ENCODE measurements at regions not wholly inside any gene's neighbourhood (a gene's known extent, or its start where the extent isn't known, plus 50 kb on each side); places are given as distances from the start of the nearest gene placed in this dataset.

DNA sequence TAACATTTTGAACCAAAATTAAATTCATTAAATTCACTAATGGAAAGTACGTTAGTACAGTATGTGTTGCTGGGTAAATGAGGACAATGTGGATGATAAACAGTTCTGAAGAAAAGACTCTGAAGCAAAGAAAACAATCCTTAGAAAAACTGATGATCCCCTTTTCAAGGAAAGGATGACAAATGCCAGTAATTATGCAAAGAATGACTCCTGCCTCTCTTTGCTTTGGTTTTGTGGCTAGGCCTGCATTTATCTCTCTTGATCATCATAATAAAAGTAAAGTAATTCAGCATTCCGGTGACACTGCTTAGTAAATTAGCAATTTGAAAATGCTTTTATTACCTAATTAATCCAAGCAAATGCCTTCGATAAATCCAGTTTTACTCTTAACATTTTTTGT lies 652.2 kb upstream of the DIPK2B start:
- no peaks in the 10 kb centered on the region for H3K9me3 ChIP-seq
- no peaks in the 10 kb centered on the region for H3K36me3 ChIP-seq
- H3K27ac ChIP-seq, result no peak overlapping the region
- no peak overlapping the region for H3K4me3 ChIP-seq
- intact Hi-C loops (cut with DNase I; ENCODE audit: low total_unique reads), result no loop called here
- no peaks in the 10 kb centered on the region for H3K27me3 ChIP-seq
- no peaks in the 10 kb centered on the region for H3K4me1 ChIP-seq
- no peak for DNase-seq
- no peak for TF ChIP-seq CTCF (IDR thresholded peaks at IDR 0.05)
- TF ChIP-seq POLR2A (IDR thresholded peaks at IDR 0.05), result no peak

DNA sequence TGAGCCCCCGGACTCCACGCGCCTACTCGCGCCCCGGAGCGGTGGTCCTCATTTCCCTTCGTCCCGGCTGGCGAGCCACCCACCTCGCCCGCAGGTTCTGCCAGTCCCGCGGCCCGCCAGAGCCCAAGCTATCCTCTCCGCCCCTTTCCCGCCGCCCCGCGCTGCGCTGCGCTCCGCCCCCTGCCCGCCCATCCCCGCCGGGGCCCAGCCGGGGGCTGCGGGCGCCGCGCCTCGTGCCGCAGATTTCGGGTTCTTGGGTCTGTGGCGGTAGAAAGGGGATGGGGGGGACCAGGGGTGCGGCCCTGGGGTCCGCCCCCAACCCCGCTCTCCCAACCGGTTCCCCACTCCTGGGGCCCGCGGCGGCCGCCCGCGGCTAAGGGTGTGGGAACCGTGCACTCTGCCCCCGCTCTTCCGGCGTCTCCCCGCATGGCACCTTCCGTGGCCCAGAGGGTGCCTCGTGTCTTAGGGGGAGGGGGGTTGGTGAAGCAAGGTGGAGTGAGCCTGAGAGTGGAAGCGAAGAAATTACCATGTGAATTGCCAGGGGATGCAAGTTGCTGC lies 650.8 kb upstream of the DIPK2B start:
- intact Hi-C loops (cut with DNase I; ENCODE audit: low total_unique reads), result no loop called here
- H3K36me3 ChIP-seq, result no peaks in the 10 kb centered on the region
- H3K4me1 ChIP-seq, result no peaks in the 10 kb centered on the region
- H3K4me3 ChIP-seq, result peak overlapping the region; percentile 41 to 47
- no peaks in the 10 kb centered on the region for H3K27me3 ChIP-seq
- H3K9me3 ChIP-seq, result no peaks in the 10 kb centered on the region
- TF ChIP-seq POLR2A (IDR thresholded peaks at IDR 0.05) (peak in 1 of 2 donors; percentile 21), CTCF (IDR thresholded peaks at IDR 0.05) (no peak)
- peak overlapping the region in 1 of 2 donors; percentile 59 for H3K27ac ChIP-seq
- DNase-seq, result peak; percentile 18 to 19

- Histone ChIP-seq H3K4me3 (peak overlapping the region; percentile 41 to 47), H3K36me3 (no peaks in the 10 kb centered on the region), H3K9me3 (no peaks in the 10 kb centered on the region), H3K4me1 (no peaks in the 10 kb centered on the region), H3K27ac (peak overlapping the region in 1 of 2 donors; percentile 59), H3K27me3 (no peaks in the 10 kb centered on the region)
- no peak for TF ChIP-seq CTCF (IDR thresholded peaks at IDR 0.05)
- TF ChIP-seq POLR2A (IDR thresholded peaks at IDR 0.05), result no peak
- intact Hi-C loops (cut with DNase I; ENCODE audit: low total_unique reads), result no loop called here
- peak; percentile 19 to 37 for DNase-seq
Observed at GRCh38 chrX:45850775-45851433, 650.2 kb upstream of the DIPK2B start.

- H3K27ac ChIP-seq, result peak overlapping the region; percentile 30 to 59
- no peaks in the 10 kb centered on the region for H3K27me3 ChIP-seq
- H3K36me3 ChIP-seq, result no peaks in the 10 kb centered on the region
- peak in 1 of 2 donors; percentile 15 for DNase-seq
- H3K4me3 ChIP-seq, result peak overlapping the region; percentile 41 to 47
- TF ChIP-seq POLR2A (IDR thresholded peaks at IDR 0.05), result no peak
- TF ChIP-seq CTCF (IDR thresholded peaks at IDR 0.05), result no peak
- intact Hi-C loops (cut with DNase I; ENCODE audit: low total_unique reads), result no loop called here
- no peaks in the 10 kb centered on the region for H3K4me1 ChIP-seq
- H3K9me3 ChIP-seq, result no peaks in the 10 kb centered on the region
Observed at GRCh38 chrX:45850197-45850774, 649.6 kb upstream of the DIPK2B start.

- peak overlapping the region in 1 of 2 donors; percentile 47 for H3K4me3 ChIP-seq
- H3K27ac ChIP-seq, result no peak overlapping the region
- H3K9me3 ChIP-seq, result no peaks in the 10 kb centered on the region
- no peaks in the 10 kb centered on the region for H3K4me1 ChIP-seq
- no peaks in the 10 kb centered on the region for H3K27me3 ChIP-seq
- DNase-seq, result no peak
- no peak for TF ChIP-seq POLR2A (IDR thresholded peaks at IDR 0.05)
- TF ChIP-seq CTCF (IDR thresholded peaks at IDR 0.05), result peak in 1 of 4 experiments; percentile 14
- intact Hi-C loops (cut with DNase I; ENCODE audit: low total_unique reads), result no loop called here
- H3K36me3 ChIP-seq, result no peaks in the 10 kb centered on the region
Observed at GRCh38 chrX:45849261-45849862, 648.7 kb upstream of the DIPK2B start.
